Loucy (cell line): ENCODE measurements at regions not wholly inside any gene's neighbourhood (a gene's known extent, or its start where the extent isn't known, plus 50 kb on each side); places are given as distances from the start of the nearest gene placed in this dataset.

Source experiments
- CTCF ChIP-seq: fragments of 200-600 bp; sonication (generic); conservative IDR thresholded peaks from 2 replicates; pipeline ENCODE4 v1.5.1; 2014; ENCODE audit warnings: mild to moderate bottlenecking, antibody characterized with exemption, low read length
- EZH2phosphoT487 ChIP-seq: fragments of 200-600 bp; IDR thresholded peaks from 2 replicates; pipeline ENCODE4 v1.6.1; 2018; ENCODE audit warnings: antibody characterized with exemption, mild to moderate bottlenecking, moderate library complexity, borderline replicate concordance

GRCh38 chr5:29024052-29024451, 1985.7 kb upstream of the CDH9 start:
- TF ChIP-seq CTCF (no peak), EZH2phosphoT487 (no peak)
